PC-3 (cell line): ENCODE measurements at regions not wholly inside any gene's neighbourhood (a gene's known extent, or its start where the extent isn't known, plus 50 kb on each side); places are given as distances from the start of the nearest gene placed in this dataset.

Experiments used
- EZH2 ChIP-seq: fragments of 300-600 bp; sonication (generic); IDR thresholded peaks from one replicate; pipeline ENCODE4 v1.6.1; 2017; ENCODE audit warnings: antibody characterized with exemption, mild to moderate bottlenecking, low read length; ENCODE audit not compliant: unreplicated experiment
- EZH2phosphoT487 ChIP-seq: fragments of 300-600 bp; sonication (generic); IDR thresholded peaks from 2 replicates; pipeline ENCODE4 v1.6.1; 2018; ENCODE audit warnings: mild to moderate bottlenecking, antibody characterized with exemption, low read length, borderline replicate concordance
- TF ChIP-seq, protein P1 (sequence below): fragments of 300-600 bp; sonication (generic); conservative IDR thresholded peaks from 2 replicates; pipeline ENCODE4 v1.5.1; 2017; ENCODE audit warnings: antibody characterized with exemption, low read depth, mild to moderate bottlenecking, low read length

DNA sequence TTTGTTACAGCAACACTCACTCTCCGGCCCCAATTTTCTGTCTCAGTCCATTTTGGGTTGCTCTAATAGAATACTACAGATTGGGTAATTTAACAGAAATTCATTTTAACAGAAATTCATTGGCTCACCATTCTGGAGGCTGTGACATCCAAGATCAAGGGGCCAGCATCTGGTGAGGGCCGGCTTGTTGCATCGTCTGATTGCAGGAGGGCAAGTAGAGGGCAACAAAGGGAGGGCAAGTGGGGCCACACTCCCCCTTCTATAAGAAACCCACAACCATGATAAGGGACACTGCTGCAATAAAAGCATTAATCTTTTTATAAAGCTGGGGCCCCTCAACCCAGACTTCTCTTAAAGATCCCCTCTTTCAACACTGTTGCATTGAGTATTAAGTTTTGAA is 260.1 kb upstream of the TMPRSS15 start:
- TF ChIP-seq, protein P1, sequence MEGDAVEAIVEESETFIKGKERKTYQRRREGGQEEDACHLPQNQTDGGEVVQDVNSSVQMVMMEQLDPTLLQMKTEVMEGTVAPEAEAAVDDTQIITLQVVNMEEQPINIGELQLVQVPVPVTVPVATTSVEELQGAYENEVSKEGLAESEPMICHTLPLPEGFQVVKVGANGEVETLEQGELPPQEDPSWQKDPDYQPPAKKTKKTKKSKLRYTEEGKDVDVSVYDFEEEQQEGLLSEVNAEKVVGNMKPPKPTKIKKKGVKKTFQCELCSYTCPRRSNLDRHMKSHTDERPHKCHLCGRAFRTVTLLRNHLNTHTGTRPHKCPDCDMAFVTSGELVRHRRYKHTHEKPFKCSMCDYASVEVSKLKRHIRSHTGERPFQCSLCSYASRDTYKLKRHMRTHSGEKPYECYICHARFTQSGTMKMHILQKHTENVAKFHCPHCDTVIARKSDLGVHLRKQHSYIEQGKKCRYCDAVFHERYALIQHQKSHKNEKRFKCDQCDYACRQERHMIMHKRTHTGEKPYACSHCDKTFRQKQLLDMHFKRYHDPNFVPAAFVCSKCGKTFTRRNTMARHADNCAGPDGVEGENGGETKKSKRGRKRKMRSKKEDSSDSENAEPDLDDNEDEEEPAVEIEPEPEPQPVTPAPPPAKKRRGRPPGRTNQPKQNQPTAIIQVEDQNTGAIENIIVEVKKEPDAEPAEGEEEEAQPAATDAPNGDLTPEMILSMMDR: no peak
- TF ChIP-seq EZH2phosphoT487: no peak
- TF ChIP-seq EZH2: no peak
